ENCODE measurements at regions not wholly inside any gene's neighbourhood (a gene's known extent, or its start where the extent isn't known, plus 50 kb on each side); places are given as distances from the start of the nearest gene placed in this dataset.
"Not testable (repeated sequence)": the region's sequence is repeated elsewhere in the genome, so short reads cannot be mapped to it uniquely, and the experiment has no call there.

DNA sequence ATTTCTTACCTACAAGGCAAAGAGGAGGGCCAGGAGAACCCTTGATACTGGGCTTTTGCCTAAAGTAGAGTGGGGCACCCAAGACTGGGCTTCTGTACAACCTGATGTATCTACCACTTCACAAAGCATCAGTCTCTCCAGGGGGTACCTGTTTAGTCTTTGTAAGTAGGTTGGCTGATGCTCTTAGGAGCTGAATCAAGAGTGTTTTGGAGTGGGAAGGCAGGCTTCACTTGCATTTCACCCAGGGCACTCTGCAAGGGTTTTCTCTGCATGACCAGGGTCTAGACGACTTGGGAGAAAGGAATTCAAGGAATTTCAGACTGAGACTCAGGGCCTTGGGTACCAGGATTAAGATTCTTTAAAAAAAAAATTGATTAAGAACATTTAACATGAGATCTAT lies 361.5 kb downstream of the RFC3 start:
- DNase-seq = no peak

DNA sequence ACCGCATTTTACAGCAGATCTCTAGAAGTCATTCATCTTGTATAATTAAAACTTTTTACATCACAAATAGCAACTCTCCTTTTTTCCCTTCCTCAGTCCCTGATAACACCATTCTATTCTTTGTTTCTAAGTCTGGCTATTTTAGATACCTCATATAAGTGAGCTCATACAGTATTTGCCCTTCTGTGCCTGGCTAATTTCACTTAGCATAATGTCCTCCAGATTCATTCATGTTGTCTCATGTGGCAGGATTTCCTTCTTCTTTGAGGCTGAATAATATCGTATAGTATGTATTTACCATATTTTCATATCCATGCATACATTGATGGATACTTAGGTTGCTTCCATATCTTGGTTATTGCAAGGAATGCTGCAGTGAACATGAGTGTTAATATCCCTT lies 362.0 kb downstream of the RFC3 start:
- no peak for DNase-seq

DNA sequence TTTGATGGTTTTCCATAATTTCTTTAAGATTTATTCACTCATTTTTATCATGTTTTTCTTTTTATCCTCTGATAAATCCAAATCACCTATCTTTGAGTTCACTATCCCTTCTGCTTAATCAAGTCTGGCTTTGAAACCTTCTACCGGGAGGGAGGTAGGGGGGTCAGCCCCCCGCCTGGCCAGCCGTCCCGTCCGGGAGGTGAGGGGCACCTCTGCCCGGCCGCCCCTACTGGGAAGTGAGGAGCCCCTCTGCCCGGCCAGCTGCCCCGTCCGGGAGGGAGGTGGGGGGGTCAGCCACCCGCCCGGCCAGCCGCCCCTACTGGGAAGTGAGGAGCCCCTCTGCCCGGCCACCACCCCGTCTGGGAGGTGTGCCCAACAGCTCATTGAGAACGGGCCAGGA lies 363.3 kb downstream of the RFC3 start:
- not testable (repeated sequence) for DNase-seq

DNA sequence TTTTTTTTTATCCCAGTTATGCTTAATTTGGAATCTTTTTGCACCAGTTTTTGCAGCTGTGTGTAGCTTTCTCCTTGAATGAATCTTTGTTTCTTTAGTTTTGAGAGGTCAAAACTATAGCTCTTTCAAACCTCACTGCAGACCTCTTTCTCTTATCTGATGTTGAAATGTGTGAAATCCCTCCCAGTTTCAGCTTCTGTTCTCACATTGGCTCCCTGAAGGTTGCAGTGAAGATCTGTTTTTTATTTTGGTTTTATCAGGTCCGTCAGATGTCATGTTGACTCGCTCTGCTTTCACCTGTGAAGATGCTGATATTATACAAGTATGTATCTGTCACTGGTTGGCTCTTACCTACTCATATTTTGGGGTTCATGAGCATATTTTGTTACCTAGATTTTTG lies 372.0 kb downstream of the RFC3 start:
- no peak for DNase-seq

DNA sequence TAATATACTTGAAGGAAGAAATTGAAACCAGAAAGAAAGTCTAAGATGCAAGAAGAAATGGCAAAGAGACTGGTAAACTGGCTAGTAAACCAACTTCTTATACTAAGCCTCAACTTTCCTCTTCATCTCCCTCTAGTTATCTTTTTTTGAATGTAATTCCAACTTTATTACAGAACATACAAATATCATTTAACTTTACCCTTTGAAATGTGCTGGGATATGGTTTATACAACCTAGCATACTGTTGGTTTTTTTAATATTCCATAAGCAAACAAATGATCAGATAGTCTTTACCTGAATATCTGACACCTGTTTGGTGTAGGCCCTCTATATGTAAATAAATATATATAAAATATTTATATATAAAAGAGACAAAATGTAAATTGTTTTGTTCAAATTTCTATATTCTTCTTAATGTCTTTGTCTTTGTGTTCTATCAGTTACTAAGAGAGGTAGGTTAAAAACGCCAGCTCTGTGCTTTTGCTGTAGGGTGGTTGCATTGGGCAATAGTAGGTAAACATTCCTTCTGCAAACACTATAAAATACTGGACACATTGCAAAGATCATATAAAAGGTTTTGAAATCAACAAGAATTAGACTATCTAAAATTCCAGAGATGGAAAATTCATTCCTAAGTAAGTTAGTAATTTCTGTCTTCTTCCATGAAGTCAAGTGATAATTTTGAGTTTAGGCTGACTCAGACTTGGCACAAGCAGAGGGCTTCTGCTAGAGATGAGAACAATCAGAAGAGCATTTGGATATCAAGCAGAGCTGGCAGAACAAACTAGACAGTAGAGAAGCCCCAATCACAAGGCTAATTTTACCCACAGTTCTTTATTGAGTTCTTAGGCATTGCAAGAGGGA lies 383.3 kb downstream of the RFC3 start:
- no peak for DNase-seq

DNA sequence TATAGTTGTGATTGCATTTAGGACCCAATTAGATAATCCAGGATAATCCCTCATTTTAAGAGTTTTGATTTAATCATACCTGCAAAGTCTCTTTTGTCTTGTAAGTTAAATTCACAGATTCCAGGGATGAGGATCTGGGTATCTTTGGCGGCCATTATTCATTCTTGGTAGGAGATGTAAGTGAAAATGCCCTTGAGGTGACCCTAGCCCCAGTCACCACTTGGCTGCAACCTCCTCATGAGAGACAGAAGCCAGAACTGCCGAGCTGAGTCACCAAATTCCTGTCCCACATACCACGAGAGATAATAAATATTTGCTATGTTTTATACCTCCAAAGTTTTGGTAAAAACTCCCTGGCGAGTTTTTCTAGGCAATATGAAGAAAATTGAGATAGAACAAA lies 389.4 kb downstream of the RFC3 start:
- no peak for DNase-seq

DNA sequence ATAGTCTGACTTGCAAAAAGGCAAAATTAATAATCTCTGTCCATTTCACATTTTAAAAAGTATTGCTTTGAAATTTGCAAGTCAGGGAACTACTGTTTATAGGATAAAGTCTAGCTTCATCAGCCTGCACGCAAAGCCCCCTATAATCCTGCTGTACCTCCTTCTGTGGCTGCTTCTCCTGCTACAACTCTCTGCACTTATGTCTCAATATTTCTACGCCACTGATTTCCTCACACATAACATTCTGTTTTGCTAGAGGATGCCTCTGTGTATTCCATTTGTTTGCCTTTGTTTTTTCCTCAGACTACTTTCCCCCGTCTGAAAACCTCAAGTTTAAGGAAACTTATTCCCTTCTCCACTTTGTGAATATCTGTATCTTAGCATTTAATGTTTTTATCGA lies 389.9 kb downstream of the RFC3 start:
- DNase-seq = no peak

DNA sequence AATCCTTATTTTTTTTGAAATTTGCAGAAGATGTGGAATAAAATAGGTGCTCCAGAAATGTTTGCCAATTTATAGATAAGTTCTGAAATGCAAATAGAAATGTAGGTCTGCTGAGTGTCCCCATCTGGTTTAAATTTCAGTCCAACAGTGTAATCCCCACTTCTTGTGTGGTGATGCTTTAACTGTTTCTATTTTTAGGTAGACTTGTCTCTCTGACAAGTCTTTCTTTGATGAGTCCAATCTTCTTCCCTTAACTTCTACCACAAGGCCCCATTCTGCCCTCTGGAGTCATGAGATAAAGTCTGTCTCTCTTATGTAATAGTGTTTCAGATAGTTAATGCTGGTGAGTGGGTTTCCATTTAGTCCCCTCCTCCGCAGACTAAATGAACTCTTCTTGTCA lies 390.4 kb downstream of the RFC3 start:
- DNase-seq = no peak

DNA sequence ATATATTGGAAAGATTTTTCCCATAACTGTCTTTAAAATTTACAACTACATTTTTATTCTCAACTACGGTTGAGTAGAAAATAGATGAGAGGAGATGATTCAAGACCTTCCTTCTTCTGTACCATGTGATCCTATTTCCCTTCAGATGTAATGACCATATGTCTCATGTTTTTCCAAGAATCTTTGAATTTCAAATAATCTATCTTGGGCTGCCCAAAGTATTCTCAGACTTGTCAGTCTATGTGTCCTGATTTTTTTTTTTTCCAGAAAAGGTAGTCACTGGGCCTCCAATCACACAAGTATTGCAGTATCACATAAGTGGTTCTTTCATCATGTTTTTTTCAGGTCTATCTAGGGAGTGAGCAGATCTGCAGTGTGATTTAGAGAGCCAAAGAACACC lies 392.4 kb downstream of the RFC3 start:
- DNase-seq = no peak

DNA sequence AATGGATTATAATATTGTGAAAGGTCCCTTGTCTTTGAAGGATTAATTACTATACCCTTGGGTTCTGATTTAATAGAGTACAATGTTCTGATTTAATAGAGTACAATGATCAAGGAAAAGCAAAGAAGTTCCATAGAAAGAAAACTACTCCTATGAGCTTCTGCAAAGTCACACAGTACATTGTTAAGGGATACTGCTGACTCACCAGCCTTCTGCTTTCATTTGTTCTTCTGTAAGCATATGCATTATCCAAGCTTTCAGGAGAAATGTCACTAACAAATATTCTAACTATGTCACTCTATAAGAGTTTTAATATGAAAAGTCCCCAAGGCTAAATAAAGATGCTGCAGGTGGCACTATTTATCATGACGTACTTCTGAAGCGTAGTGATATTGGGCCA lies 396.7 kb downstream of the RFC3 start:
- no peak for DNase-seq

DNA sequence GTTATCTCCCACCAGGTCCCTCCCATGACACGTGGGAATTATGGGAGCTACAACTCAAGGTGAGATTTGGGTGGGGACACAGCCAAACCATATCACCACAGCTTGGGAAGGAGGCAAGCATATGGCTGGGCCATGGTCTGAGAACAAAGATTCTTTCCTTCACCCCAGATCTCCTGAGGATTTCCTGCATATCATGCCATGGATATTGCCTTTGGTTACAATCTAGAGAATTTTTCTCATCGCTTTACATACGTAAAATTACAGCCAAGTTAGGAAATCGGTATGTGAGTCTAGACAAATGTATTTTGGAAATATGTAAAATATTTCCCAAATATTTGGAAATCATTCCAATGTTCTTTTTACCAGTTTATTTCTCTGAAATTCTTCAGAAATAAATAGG lies 398.3 kb downstream of the RFC3 start:
- no peak for DNase-seq

DNA sequence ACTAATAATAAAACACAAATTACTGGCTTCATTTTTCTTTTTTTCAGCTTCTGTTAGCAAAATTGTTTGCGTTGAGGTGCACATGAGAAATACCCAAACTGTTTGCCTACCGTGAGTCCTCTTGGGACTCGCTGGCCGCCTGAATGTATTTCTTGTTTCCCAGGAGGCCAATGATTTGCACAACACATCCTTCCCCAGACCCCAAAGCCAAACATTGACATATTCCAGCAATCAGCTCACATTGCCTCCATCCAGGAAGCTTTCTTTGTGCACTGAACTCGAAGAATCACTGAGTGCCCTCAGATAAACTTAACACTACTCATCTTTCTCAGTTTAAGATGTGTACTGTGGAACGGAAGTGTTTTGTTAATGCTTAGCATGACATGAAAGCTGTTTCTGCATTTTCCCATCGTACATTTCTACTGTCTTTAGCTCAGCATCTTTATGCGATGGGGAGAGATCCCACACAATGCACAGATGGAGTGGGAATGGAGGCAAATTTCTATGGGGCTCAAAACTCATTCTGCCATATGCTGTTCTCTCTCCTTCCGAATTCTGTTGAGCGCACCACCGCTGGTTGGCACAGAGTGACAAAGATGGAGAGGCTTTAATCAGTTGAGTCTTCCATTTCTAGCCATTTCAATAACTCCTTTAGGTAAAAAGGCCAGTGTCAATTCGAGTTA lies 399.5 kb downstream of the RFC3 start:
- no peak for DNase-seq

DNA sequence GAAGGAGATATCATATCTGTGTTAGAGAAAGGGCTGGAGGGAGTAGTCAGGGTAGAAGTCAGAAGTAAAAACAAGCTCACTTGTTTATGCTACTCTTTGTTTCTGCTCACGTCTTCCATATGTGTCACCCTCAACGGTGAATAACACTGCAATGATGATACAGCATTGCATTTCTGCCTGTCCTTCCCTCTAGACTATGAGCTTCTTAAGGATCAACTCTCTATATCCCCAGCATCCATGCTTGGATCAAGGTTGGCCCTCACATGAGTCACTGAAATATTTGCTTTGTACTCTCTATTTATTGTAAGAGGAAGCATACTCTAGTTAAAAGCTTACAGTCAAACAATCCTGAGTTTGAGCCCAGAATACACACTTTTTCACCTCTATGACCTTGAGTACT lies 406.0 kb downstream of the RFC3 start:
- no peak for DNase-seq

DNA sequence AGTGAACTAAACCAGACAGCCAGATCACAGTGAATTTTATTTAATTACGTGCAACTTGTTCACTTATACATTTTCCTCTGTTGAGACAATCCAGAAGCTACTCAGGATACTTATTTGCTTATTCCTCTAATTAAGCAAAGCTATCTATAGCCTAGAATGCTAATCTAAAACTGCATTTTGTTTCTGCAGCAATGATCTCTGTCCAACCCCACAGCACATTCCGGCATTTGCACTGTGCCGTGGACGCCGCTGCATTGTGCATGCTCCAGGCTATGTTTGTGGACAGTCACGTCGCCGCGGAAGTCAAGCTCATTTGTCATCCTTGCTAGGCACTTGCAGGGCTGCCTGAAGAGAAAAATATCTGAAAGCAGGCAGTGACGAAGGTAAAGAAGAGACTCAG lies 406.9 kb downstream of the RFC3 start:
- no peak for DNase-seq

DNA sequence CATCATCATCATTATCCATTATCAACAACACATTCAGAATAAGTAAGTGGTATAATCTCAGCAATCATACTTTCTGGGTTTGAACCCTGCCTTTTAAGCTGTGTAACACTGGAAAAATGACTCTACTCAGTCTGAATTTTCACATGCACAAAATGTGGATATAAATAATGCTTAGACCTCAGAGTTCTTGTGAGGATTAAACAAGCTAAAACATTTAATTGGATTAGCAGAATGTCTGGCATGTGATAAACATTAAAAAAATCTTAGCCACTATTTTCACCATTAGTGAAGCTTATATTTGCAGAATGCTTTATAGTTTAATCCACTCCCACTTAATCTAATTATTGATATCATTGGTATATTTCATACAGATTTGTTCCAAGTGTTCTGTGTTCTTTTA lies 412.3 kb downstream of the RFC3 start:
- no peak for DNase-seq

DNA sequence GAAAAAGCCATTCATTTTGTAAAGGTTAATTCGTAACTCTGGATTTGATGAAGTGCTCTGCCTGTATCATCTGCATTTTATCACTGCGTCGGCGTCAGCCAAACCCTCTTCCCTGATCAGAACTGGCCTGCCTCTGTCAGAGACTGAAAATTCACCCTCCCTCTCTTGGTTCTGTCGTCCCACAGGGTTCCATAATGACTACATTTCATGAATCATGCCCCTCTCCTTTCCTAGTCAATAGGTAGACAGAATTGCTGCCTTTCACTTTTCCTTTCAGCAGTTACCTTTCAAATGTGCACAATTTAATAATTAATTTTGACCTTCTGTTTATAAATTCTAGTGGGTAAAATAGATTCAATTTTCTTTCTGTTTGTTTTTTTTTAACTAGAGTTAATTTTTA lies 423.4 kb downstream of the RFC3 start:
- no peak for DNase-seq

DNA sequence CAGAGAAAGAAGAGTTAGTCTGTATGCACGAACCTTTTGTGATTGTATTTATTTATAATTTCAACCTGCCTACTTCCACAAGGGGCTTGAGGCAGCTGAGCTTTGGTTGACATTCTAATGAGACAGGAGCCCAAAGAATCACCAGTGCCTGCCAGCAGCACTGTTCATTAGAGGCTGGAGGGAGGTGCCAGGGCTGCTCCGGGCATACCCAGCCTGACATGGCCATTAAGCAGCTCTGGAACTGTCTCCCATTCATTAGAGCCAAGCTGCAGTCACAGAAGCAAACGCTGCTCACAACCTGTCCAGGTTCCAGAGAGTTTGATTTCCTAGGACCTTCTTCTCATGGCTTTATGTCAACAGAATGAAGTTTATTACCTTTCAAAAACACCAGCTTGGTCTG lies 425.5 kb downstream of the RFC3 start:
- no peak for DNase-seq

DNA sequence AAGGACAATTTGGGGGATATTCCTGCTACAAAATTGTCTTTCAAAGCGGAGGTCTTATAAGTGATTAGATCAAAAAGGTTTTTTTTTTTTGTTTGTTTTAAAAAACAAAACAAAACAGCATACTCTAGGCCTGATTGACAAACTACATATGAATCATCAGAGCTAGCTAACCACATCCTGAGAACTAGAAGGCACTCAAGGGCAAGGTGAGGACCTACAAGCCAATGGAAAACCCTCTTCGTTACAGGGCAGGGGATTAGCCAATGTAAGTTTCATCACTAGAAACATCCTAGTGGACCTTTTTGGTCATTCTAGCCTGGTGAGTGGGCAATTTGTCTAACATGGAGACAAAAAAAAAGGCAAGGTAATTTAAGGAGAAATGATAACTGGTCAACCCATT lies 428.6 kb downstream of the RFC3 start:
- no peak for DNase-seq

DNA sequence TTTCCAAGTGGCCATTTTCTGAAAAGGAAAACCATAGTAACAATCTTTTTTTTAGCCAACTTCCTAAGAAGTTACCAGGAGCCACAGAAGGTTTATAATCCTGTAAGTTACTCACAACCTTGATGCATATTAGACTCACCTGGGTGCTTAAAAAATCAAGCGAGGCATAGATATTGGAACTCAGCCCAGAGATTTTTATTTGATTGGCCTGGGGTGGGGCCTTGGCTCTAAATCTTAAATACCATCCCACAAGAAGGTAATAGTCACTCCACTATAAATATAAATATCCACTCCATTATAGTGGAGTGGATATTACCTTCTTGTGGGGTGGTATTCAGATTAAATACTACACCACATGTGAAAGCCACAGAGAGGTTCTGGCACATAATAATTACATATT lies 429.6 kb downstream of the RFC3 start:
- no peak for DNase-seq

DNA sequence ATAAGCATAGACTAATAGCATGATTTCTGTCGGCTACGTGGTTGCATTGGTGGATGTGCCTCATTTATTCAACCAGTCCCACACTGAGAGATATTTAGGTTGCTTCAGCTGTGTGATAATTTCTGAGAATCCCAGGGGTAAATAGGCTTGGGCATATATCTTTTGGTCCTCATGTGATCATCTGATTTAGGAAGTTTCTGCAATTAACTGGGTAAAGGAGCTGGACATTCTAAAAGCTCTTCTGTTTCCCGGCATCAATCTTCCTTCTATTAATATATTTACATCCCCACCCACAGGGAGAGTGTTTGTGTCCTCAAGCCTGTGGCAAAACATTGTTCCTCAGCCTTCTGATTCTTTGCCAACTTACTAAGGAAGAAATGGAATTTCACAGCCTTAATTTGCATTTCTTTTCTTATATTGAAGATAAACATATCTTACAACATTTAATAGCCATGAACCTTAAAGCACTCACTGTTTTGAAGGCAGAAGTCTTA lies 431.6 kb downstream of the RFC3 start:
- DNase-seq = no peak

DNA sequence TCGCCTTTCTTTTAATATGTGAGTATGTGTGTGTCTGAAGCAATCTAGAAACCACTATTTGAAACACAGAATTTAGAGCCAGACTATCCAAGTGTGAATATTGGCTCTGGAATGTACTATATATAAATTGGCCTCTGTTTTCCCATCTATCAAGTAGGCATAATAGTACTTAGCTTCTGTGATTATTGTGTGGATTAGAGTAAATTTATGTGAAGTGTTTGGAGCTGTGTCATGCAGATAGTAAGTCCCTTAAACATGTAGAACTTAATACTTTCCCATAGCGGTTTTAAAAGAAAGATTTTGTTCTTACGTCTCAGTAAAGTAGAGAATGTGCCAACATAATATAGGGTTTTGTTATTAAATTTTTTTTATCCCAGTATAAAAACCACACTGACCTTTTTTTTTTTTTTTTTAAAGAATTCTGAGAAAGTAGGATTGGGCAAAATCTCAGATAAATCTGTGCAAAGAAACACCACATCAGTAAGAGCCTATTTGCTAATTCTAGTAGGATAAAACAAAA lies 432.3 kb downstream of the RFC3 start:
- no peak for DNase-seq

DNA sequence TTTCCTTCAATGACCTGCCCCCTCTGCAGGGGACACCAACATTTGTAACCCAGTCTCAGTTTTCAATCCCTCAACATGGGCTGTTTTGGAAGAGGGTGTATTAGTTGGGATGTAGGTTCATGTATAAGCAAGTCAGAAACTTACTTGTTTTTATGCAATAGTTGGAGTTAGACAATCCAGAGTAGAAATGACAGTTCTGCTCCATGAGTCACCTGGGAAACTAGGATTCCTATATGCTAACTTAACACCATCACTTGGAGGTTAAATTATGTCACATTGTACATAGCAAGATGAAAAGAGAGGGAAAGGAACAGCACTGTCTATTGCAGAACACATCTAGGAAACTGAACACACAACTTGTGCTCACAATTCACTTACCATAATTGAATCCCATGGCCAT lies 436.4 kb downstream of the RFC3 start:
- no peak for DNase-seq

DNA sequence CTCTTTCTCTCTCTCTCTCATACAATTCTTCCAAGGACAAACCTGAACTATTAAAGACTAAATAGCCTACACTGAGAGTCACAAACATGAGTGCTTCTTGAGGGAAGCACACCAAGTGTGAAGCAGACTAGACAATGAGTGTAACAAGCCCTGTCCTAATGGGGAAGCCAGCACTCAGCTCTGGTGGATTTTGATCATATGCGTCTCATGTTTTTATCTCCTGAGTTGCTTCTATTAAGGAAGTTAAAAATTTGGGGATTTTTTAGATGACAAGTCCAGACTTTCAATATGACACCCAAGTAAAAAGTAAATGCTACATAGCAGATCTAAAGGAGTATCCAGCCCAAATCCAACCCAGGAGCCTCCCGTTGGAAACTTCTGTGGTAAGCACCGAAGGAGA lies 437.8 kb downstream of the RFC3 start:
- no peak for DNase-seq

DNA sequence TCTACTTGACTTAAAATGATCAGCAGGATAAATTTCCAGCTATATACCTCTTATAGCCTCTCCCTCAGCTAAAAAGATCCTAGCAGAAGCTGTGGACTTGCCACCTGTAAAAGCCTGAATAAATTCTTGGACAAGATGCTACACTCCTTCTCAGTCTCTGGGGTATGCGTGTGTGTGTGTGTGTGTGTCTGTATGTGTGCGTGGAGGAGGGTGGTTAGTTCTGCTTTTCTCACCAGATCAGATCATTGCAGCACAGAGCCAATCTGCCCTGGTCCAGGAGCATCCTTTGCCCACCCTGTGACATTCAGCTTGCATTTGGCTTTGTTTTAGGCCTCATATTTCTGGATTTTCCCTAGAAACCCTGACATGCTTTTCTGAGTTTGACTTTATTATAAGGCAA lies 438.3 kb downstream of the RFC3 start:
- DNase-seq = no peak
